GM23338 (cell line): ENCODE measurements at regions not wholly inside any gene's neighbourhood (a gene's known extent, or its start where the extent isn't known, plus 50 kb on each side); places are given as distances from the start of the nearest gene placed in this dataset.
A peak's percentile ranks its signal among the peaks of the same experiment; 100 is the strongest.

ENCODE experiments used
- ATAC-seq: fragments of 200-7000 bp; cut with Tn5 transposase; 3 replicates; pipeline ENCODE4 v1.9.1; 2020
- DNase-seq: peaks from one replicate; pipeline ENCODE4 v3.0.0-alpha.2; 2015; ENCODE audit warnings: low spot score
- H2AFZ ChIP-seq: fragments of 200-600 bp; sonication (generic); 2 replicates; pipeline ENCODE4 v1.8.0; 2016; ENCODE audit warnings: antibody characterized with exemption, mild to moderate bottlenecking, moderate library complexity
- H3F3A ChIP-seq: fragments of 200-600 bp; sonication (generic); replicated peaks from 2 replicates; pipeline ENCODE4 v1.8.0; 2017; ENCODE audit warnings: antibody characterized with exemption, mixed run types, low read depth
- H3K27ac ChIP-seq: fragments of 200-600 bp; sonication (generic); 2 replicates; pipeline ENCODE4 v1.6.1; 2016; ENCODE audit warnings: low read depth
- H3K27me3 ChIP-seq: fragments of 200-600 bp; sonication (generic); 2 replicates; pipeline ENCODE4 v1.8.0; 2016; ENCODE audit warnings: mild to moderate bottlenecking, mixed run types, moderate library complexity; ENCODE audit not compliant: insufficient read depth
- H3K36me3 ChIP-seq: fragments of 200-600 bp; sonication (generic); 2 replicates; pipeline ENCODE4 v1.8.0; 2016; ENCODE audit warnings: mild to moderate bottlenecking; ENCODE audit not compliant: insufficient read depth
- H3K4me1 ChIP-seq: fragments of 200-600 bp; sonication (generic); 2 replicates; pipeline ENCODE4 v1.8.0; 2016; ENCODE audit warnings: mild to moderate bottlenecking, moderate library complexity; ENCODE audit not compliant: insufficient read depth
- H3K4me2 ChIP-seq: fragments of 200-600 bp; sonication (generic); 2 replicates; pipeline ENCODE4 v1.7.1; 2017; ENCODE audit warnings: mixed run types
- H3K4me3 ChIP-seq: fragments of 200-600 bp; sonication (generic); 2 replicates; pipeline ENCODE4 v1.6.1; 2016; ENCODE audit warnings: mixed run types
- H3K79me2 ChIP-seq: fragments of 200-600 bp; sonication (generic); replicated peaks from 2 replicates; pipeline ENCODE4 v1.8.0; 2017; ENCODE audit warnings: mild to moderate bottlenecking; ENCODE audit not compliant: insufficient read depth
- H3K9me2 ChIP-seq: fragments of 200-600 bp; sonication (generic); 2 replicates; pipeline ENCODE4 v1.8.0; 2017; ENCODE audit not compliant: insufficient read depth
- H4K20me1 ChIP-seq: fragments of 200-600 bp; sonication (generic); replicated peaks from 2 replicates; pipeline ENCODE4 v1.8.0; 2017; ENCODE audit warnings: mild to moderate bottlenecking; ENCODE audit not compliant: insufficient read depth
- H3K27ac Mint-ChIP-seq: 2 replicates; pipeline ENCODE4 v1.8.0; 2020; ENCODE audit warnings: inconsistent platforms, mild to moderate bottlenecking, moderate library complexity, mixed read lengths
- H3K27me3 Mint-ChIP-seq: 3 replicates; pipeline ENCODE4 v1.8.0; 2022; ENCODE audit warnings: low read depth, mild to moderate bottlenecking, moderate library complexity, mixed read lengths, inconsistent platforms; ENCODE audit not compliant: insufficient read depth, poor library complexity
- H3K36me3 Mint-ChIP-seq: 3 replicates; pipeline ENCODE4 v1.8.0; 2021; ENCODE audit warnings: low read depth, mild to moderate bottlenecking, inconsistent platforms, moderate library complexity, mixed read lengths
- H3K4me1 Mint-ChIP-seq: 3 replicates; pipeline ENCODE4 v1.8.0; 2020; ENCODE audit warnings: mild to moderate bottlenecking, inconsistent platforms, mixed read lengths
- H3K4me3 Mint-ChIP-seq: 3 replicates; pipeline ENCODE4 v1.8.0; 2021; ENCODE audit warnings: moderate library complexity, mild to moderate bottlenecking, inconsistent platforms, mixed read lengths
- H3K9me3 Mint-ChIP-seq: 3 replicates; pipeline ENCODE4 v1.8.0; 2020; ENCODE audit warnings: moderate library complexity, mild to moderate bottlenecking, inconsistent platforms, mixed read lengths
- CREB1 ChIP-seq: fragments of 250-450 bp; sonication (Bioruptor Pico); IDR thresholded peaks from 2 replicates; pipeline ENCODE4 v1.5.0; 2020; ENCODE audit warnings: low read depth, mild to moderate bottlenecking, moderate library complexity
- EZH2 ChIP-seq: fragments of 200-600 bp; sonication (generic); IDR thresholded peaks from one replicate; pipeline ENCODE4 v1.8.0; 2017; ENCODE audit warnings: antibody characterized with exemption, mild to moderate bottlenecking, low read depth; ENCODE audit not compliant: unreplicated experiment
- EZH2phosphoT487 ChIP-seq: fragments of 200-600 bp; sonication (generic); IDR thresholded peaks from one replicate; pipeline ENCODE4 v1.8.1; 2018; ENCODE audit warnings: antibody characterized with exemption; ENCODE audit not compliant: unreplicated experiment
- NANOG ChIP-seq: IDR thresholded peaks from 2 replicates; pipeline ENCODE4 v1.6.1; 2016; ENCODE audit warnings: antibody characterized with exemption, borderline replicate concordance
- POLR2AphosphoS5 ChIP-seq: IDR thresholded peaks from 2 replicates; pipeline ENCODE4 v1.6.1; 2016; ENCODE audit warnings: antibody characterized with exemption, low read depth
- STAT1 ChIP-seq: IDR thresholded peaks from one replicate; pipeline ENCODE4 v1.6.1; 2016; ENCODE audit warnings: antibody characterized with exemption; ENCODE audit not compliant: unreplicated experiment
- ZNF114 ChIP-seq: fragments of 250-450 bp; sonication (Bioruptor Pico); IDR thresholded peaks from 2 replicates; pipeline ENCODE4 v1.5.0; 2020; ENCODE audit warnings: mild to moderate bottlenecking, moderate library complexity
- ZNF331 ChIP-seq: fragments of 250-450 bp; sonication (Bioruptor Pico); IDR thresholded peaks from 2 replicates; pipeline ENCODE4 v1.5.0; 2020; ENCODE audit warnings: low read depth, mild to moderate bottlenecking, moderate library complexity
- ZNF462 ChIP-seq: fragments of 250-450 bp; sonication (Bioruptor Pico); IDR thresholded peaks from 2 replicates; pipeline ENCODE4 v1.5.0; 2020; ENCODE audit warnings: mild to moderate bottlenecking, moderate library complexity

GRCh38 chr2:16304876-16305590, 360.6 kb downstream of the CYRIA start (continued):
- no peak for TF ChIP-seq ZNF462 (CRISPR knock-in tag)
- no peak for TF ChIP-seq ZNF114

GRCh38 chr2:16303761-16304160, 361.9 kb downstream of the CYRIA start:
- H3K27ac ChIP-seq = no peak overlapping the region
- no peaks in the 10 kb centered on the region for H3K27me3 ChIP-seq
- H3K36me3 ChIP-seq = no peaks in the 10 kb centered on the region
- peaks cover 5% of the 10 kb centered on the region; the same call in 2 of the 3 replicates for H3K9me3 Mint-ChIP-seq
- no peaks in the 10 kb centered on the region for H3K79me2 ChIP-seq
- ATAC-seq (peak; percentile 91), DNase-seq (peak; percentile 39)
- H3K9me2 ChIP-seq = no peaks in the 10 kb centered on the region; the same call in 1 of the 2 replicates
- H2AFZ ChIP-seq = peak overlapping the region; percentile 9; the same call in 1 of the 2 replicates
- no peak overlapping the region for H3K27ac Mint-ChIP-seq
- peak overlapping the region; percentile 6 for H3K4me2 ChIP-seq
- no peak overlapping the region for H3K4me3 ChIP-seq
- H3K4me3 Mint-ChIP-seq = no peak overlapping the region; the same call in 2 of the 3 replicates
- peaks cover 18% of the 10 kb centered on the region for H3K4me1 Mint-ChIP-seq
- H3K36me3 Mint-ChIP-seq = no peaks in the 10 kb centered on the region
- H4K20me1 ChIP-seq = no peaks in the 10 kb centered on the region
- H3K4me1 ChIP-seq = peaks cover 16% of the 10 kb centered on the region
- H3K27me3 Mint-ChIP-seq = peaks cover 7% of the 10 kb centered on the region
- H3F3A ChIP-seq = no peaks in the 10 kb centered on the region
- TF ChIP-seq NANOG (no peak), EZH2phosphoT487 (no peak), EZH2 (no peak), STAT1 (no peak), POLR2AphosphoS5 (no peak), ZNF462 (CRISPR knock-in tag) (no peak; the same call in none of the 2 replicates), ZNF331 (CRISPR knock-in tag) (no peak), CREB1 (CRISPR knock-in tag) (no peak)
